ENCODE measurements at regions not wholly inside any gene's neighbourhood (a gene's known extent, or its start where the extent isn't known, plus 50 kb on each side); places are given as distances from the start of the nearest gene placed in this dataset.
"Not testable (repeated sequence)": the region's sequence is repeated elsewhere in the genome, so short reads cannot be mapped to it uniquely, and the experiment has no call there.

- H3K27me3 ChIP-seq (ENCODE audit: control insufficient read depth in 1 of 2, insufficient read depth in 2 of 2, low read length in 2 of 2); POLR2A ChIA-PET; H3K79me2 ChIP-seq (ENCODE audit: insufficient read depth, low read length); in situ Hi-C loops (cut with HindIII; ENCODE audit: extremely low pct_ligation_motif_present, low pct_unique_long_range_greater_than_20kb); H3K9ac ChIP-seq (ENCODE audit: insufficient read depth, low read depth, low read length); H4K20me1 ChIP-seq (ENCODE audit: insufficient read depth, low read length); H3K9me3 ChIP-seq (ENCODE audit: low read length); H2AFZ ChIP-seq (ENCODE audit: low read length); BruUV-seq (replicated peaks); H3K4me3 ChIP-seq (replicated peaks in 1 of 3; ENCODE audit: insufficient read depth in 1 of 3, low read depth in 2 of 3, low read length in 3 of 3); ATAC-seq; FAIRE-seq; H3K4me2 ChIP-seq (ENCODE audit: low read depth, low read length); H3K27ac ChIP-seq (ENCODE audit: extremely low read length, insufficient read depth, low read length); CTCF ChIA-PET (ENCODE audit: low intra/inter-chr PET ratio, low total read pairs); H3K36me3 ChIP-seq (replicated peaks in 1 of 2; ENCODE audit: control insufficient read depth in 1 of 2, insufficient read depth in 2 of 2, low read length in 2 of 2); DNase-seq (ENCODE audit: low spot score); TF ChIP-seq CREB1 (CRISPR knock-in tag; IDR thresholded peaks at IDR 0.05): not testable (repeated sequence)
- 0 out of 2 replicates have a peak, but pooled peaks cover 10% of the 10 kb centered on the region for H3K4me1 ChIP-seq (ENCODE audit: insufficient read depth, low read length)
- intact Hi-C loops (cut with micrococcal nuclease; ENCODE audit: unreplicated experiment): loop anchor here (10.0 kb wide), 1 partner anchor 285 kb away; no protein-coding TSS in a partner anchor
- 0 out of 2 replicates have a peak, but pooled peaks have one; percentile 22 for TF ChIP-seq CREB1 (IDR thresholded peaks at IDR 0.05)
- WGBS (ENCODE audit: low lambda C conversion rate): 10% methylated on average over 6 of the region's 6 CpGs
These were observed 264.8 kb upstream of the STXBP5 start for GRCh38 chr6:146939456-146939855.

GRCh38 chr6:146943664-146944063, 260.6 kb upstream of the STXBP5 start:
- Histone ChIP-seq H3K27ac (ENCODE audit: extremely low read length, insufficient read depth, low read length) (no peak overlapping the region), H3K27me3 (ENCODE audit: control insufficient read depth in 1 of 2, insufficient read depth in 2 of 2, low read length in 2 of 2) (no peaks in the 10 kb centered on the region), H3K9me3 (ENCODE audit: low read length) (no peaks in the 10 kb centered on the region), H3K4me3 (replicated peaks in 1 of 3; ENCODE audit: insufficient read depth in 1 of 3, low read depth in 2 of 3, low read length in 3 of 3) (no peak overlapping the region), H4K20me1 (ENCODE audit: insufficient read depth, low read length) (no peaks in the 10 kb centered on the region), H3K36me3 (replicated peaks in 1 of 2; ENCODE audit: control insufficient read depth in 1 of 2, insufficient read depth in 2 of 2, low read length in 2 of 2) (no peaks in the 10 kb centered on the region), H3K4me2 (ENCODE audit: low read depth, low read length) (no peak overlapping the region), H3K4me1 (ENCODE audit: insufficient read depth, low read length) (peaks cover 31% of the 10 kb centered on the region), H3K79me2 (ENCODE audit: insufficient read depth, low read length) (no peaks in the 10 kb centered on the region), H3K9ac (ENCODE audit: insufficient read depth, low read depth, low read length) (no peak overlapping the region), H2AFZ (ENCODE audit: low read length) (no peak overlapping the region)
- intact Hi-C loops (cut with micrococcal nuclease; ENCODE audit: unreplicated experiment) (loop anchor here (1.0 kb wide), 1 partner anchor 259 kb away; no protein-coding TSS in a partner anchor), in situ Hi-C loops (cut with HindIII; ENCODE audit: extremely low pct_ligation_motif_present, low pct_unique_long_range_greater_than_20kb) (no loop called here)
- no TSS peak for BruUV-seq (replicated peaks)
- POLR2A ChIA-PET: no interaction called here
- TF ChIP-seq ZNF251 (CRISPR knock-in tag; IDR thresholded peaks at IDR 0.05): no peak
- no peak for TF ChIP-seq PTBP1 (IDR thresholded peaks at IDR 0.05; ENCODE audit: low read depth, low read length, poor library complexity, severe bottlenecking)
- no peak for TF ChIP-seq SMARCC2 (IDR thresholded peaks at IDR 0.05)
- 0 out of 2 replicates have a peak, but pooled peaks have one; percentile 23 for TF ChIP-seq RXRA (CRISPR knock-in tag; IDR thresholded peaks at IDR 0.05)
- TF ChIP-seq PAWR (CRISPR knock-in tag; IDR thresholded peaks at IDR 0.05; ENCODE audit: borderline replicate concordance): no peak
- 0 out of 2 replicates have a peak, but pooled peaks have one; percentile 23 for TF ChIP-seq TBX2 (CRISPR knock-in tag; IDR thresholded peaks at IDR 0.05; ENCODE audit: borderline replicate concordance)
- peak; percentile 30; the same call in 1 of the 2 replicates for TF ChIP-seq BCL6 (CRISPR knock-in tag; IDR thresholded peaks at IDR 0.05)
- TF ChIP-seq ELF3 (CRISPR knock-in tag; IDR thresholded peaks at IDR 0.05): 0 out of 2 replicates have a peak, but pooled peaks have one; percentile 35
- no peak for TF ChIP-seq SRY (CRISPR knock-in tag; IDR thresholded peaks at IDR 0.05)
- TF ChIP-seq ZNF644 (CRISPR knock-in tag; IDR thresholded peaks at IDR 0.05; ENCODE audit: low read depth): peak; percentile 63; the same call in 1 of the 2 replicates
- 0 out of 2 replicates have a peak, but pooled peaks have one; percentile 17 for TF ChIP-seq GABPB1 (CRISPR knock-in tag; IDR thresholded peaks at IDR 0.05)
- peak; percentile 72 for TF ChIP-seq ELF1 (CRISPR knock-in tag; IDR thresholded peaks at IDR 0.05)
- TF ChIP-seq SOX5 (CRISPR knock-in tag; IDR thresholded peaks at IDR 0.05; ENCODE audit: borderline replicate concordance): 0 out of 2 replicates have a peak, but pooled peaks have one; percentile 11
- peak; percentile 47; the same call in 1 of the 2 replicates for TF ChIP-seq RARA (CRISPR knock-in tag; IDR thresholded peaks at IDR 0.05)
- TF ChIP-seq GZF1 (CRISPR knock-in tag; IDR thresholded peaks at IDR 0.05): no peak
- TF ChIP-seq CBX5 (CRISPR knock-in tag; IDR thresholded peaks at IDR 0.05; ENCODE audit: borderline replicate concordance): 0 out of 2 replicates have a peak, but pooled peaks have one; percentile 35
- TF ChIP-seq MIER2 (CRISPR knock-in tag; IDR thresholded peaks at IDR 0.05): 0 out of 2 replicates have a peak, but pooled peaks have one; percentile 16
- 0 out of 2 replicates have a peak, but pooled peaks have one; percentile 15 for TF ChIP-seq FOXK1 (CRISPR knock-in tag; IDR thresholded peaks at IDR 0.05; ENCODE audit: borderline replicate concordance, low read depth)
- TF ChIP-seq CEBPG (CRISPR knock-in tag; IDR thresholded peaks at IDR 0.05): 0 out of 2 replicates have a peak, but pooled peaks have one; percentile 48
- TF ChIP-seq RBM39 (IDR thresholded peaks at IDR 0.05; ENCODE audit: low read depth, low read length, poor library complexity, severe bottlenecking): no peak
- no peak for DNase-seq (ENCODE audit: low spot score)
- peak; percentile 41; the same call in 2 of the 3 replicates for ATAC-seq
- no peak for FAIRE-seq
- 14% methylated on average over 3 of the region's 4 CpGs for WGBS (ENCODE audit: low lambda C conversion rate)
- CTCF ChIA-PET (ENCODE audit: low intra/inter-chr PET ratio, low total read pairs): no interaction called here
